Right lobe of liver (tissue), 4 donors: ENCODE measurements at regions not wholly inside any gene's neighbourhood (a gene's known extent, or its start where the extent isn't known, plus 50 kb on each side); places are given as distances from the start of the nearest gene placed in this dataset.

ENCODE experiments used
- POLR2A ChIP-seq: fragments of 450-650 bp; IDR thresholded peaks from one replicate; pipeline ENCODE4 v1.6.1; 2017; ENCODE audit warnings: antibody characterized with exemption, mild to moderate bottlenecking
- TF ChIP-seq, protein P1 (sequence below), 4 donors: fragments of 200-600 bp in 3 of 4; fragments of 450-650 bp in 1 of 4; IDR thresholded peaks; one replicate each; pipeline versions ENCODE4 v1.5.1 to v1.8.0; 2016 to 2022; ENCODE audit warnings: antibody characterized with exemption in 4 of 4, mild to moderate bottlenecking in 2 of 4
- donor health status: DM: no; HTN: no; CAD: no.
- donor health status: DM: no; HTN: no; CAD: no.
- donor health status: DM: no; HTN: yes; CAD: no.

DNA sequence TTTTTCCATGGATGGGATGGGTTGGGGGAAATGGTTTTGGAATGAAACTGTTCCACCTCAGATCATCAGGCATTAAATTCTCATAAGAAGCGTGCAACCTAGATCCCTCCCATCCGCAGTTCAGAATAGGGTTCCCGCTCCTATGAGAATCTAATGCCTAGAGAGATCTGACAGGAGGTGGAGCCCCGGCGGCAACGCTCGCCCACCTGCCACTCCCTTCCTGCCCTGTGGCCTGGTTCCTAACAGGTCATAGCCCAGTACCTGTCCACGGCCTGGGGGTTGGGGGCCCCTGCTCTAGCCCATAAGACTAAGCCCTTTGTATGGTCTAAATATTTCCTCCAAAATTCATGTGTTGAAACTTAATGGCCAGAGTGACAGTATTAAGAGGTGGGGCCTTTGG lies 92.3 kb upstream of the SALL4 start:
- TF ChIP-seq, protein P1, sequence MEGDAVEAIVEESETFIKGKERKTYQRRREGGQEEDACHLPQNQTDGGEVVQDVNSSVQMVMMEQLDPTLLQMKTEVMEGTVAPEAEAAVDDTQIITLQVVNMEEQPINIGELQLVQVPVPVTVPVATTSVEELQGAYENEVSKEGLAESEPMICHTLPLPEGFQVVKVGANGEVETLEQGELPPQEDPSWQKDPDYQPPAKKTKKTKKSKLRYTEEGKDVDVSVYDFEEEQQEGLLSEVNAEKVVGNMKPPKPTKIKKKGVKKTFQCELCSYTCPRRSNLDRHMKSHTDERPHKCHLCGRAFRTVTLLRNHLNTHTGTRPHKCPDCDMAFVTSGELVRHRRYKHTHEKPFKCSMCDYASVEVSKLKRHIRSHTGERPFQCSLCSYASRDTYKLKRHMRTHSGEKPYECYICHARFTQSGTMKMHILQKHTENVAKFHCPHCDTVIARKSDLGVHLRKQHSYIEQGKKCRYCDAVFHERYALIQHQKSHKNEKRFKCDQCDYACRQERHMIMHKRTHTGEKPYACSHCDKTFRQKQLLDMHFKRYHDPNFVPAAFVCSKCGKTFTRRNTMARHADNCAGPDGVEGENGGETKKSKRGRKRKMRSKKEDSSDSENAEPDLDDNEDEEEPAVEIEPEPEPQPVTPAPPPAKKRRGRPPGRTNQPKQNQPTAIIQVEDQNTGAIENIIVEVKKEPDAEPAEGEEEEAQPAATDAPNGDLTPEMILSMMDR (IDR thresholded peaks at IDR 0.05) = no peak
- no peak for TF ChIP-seq POLR2A
